Adrenal gland (tissue), 5 donors: ENCODE measurements at regions not wholly inside any gene's neighbourhood (a gene's known extent, or its start where the extent isn't known, plus 50 kb on each side); places are given as distances from the start of the nearest gene placed in this dataset.

Experiments used
- CTCF ChIP-seq, 6 experiments: fragments of 450-650 bp in 4 of 6; fragments of 200-600 bp in 2 of 6; sonication (generic) in 1 of 6; IDR thresholded peaks; 1 replicate in 5 of 6; 2 replicates in 1 of 6; pipeline versions ENCODE4 v1.5.1 to v1.8.0; 2016 to 2021; ENCODE audit warnings: antibody characterized with exemption in 6 of 6, mild to moderate bottlenecking in 2 of 6, moderate library complexity in 1 of 6
- POLR2A ChIP-seq, 2 donors: fragments of 450-650 bp; IDR thresholded peaks; one replicate each; pipeline ENCODE4 v1.6.1; 2017; ENCODE audit warnings: antibody characterized with exemption in 2 of 2, mild to moderate bottlenecking in 2 of 2, moderate library complexity in 1 of 2
- donor health status: DM: no; HTN: no; CAD: no.

GRCh38 chr6:44636561-44637248 is 249.2 kb downstream of the CDC5L start:
- TF ChIP-seq CTCF (IDR thresholded peaks at IDR 0.05), result no peak
- no peak for TF ChIP-seq POLR2A (IDR thresholded peaks at IDR 0.05)
